HG03521 (cell line): ENCODE measurements at regions not wholly inside any gene's neighbourhood (a gene's known extent, or its start where the extent isn't known, plus 50 kb on each side); places are given as distances from the start of the nearest gene placed in this dataset.
"Not testable (repeated sequence)": the region's sequence is repeated elsewhere in the genome, so short reads cannot be mapped to it uniquely, and the experiment has no call there.

Experiments used
- ATAC-seq: cut with Tn5 transposase; IDR thresholded peaks from one replicate; pipeline ENCODE4 v1.9.1; 2021; ENCODE audit warnings: mild to moderate bottlenecking, moderate library complexity; ENCODE audit not compliant: unreplicated experiment

GRCh38 chr5:71817891-71818290 is 98.8 kb downstream of the CARTPT start:
- no peak for ATAC-seq

DNA sequence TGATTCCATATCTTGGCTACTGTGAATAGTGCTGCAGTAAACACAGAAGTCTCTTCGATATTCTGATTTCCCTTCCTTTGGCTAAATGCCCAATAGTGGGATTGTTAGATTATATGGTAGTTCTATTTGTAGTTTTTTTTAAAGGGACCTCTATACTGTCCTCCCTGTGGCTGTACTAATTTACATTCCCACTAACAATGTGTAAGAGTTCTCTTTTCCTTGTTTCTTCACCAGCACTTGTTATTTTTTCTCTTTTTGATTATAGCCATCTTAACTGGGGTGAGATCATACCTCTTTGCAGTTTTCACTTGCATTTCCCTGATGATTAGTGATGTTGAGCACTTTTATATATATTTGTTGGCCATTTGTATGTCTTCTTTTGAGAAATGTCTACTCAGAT is 102.0 kb downstream of the CARTPT start:
- ATAC-seq = no peak

DNA sequence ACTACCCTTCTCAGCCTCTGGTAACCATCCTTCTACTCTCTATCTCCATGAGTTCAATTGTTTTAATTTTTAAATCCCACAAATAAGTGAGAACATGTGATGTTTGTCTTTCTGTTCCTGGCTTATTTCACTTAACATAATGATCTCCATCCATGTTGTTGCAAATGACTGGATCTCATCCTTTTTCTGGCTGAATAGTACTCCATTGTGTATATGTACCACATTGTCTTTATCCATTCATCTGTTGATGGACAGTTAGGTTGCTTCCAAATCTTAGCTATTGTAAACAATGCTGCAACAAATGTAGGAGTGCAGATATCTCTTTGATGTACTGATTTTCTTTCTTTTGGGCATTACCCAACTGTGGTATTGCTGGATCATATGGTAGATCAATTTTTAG is 103.0 kb downstream of the CARTPT start:
- not testable (repeated sequence) for ATAC-seq

DNA sequence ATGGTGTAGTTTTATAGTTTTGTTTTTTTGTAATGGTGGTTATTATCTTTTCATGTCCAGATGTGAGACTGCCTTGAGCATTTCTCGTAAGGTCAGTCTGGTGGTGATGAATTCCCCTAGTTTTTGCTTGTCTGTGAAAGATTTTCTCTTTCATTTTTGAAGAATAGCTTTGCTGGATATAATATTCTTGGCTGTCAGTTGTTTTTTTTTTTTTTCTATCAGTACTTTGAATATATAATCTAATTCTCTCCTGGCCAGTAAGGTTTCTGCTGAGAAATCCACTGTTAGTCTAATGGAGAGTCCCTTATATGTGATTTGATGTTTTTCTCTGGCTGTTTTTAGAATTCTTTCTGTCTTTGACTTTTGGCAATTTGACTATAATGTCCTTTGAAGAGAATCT is 106.9 kb downstream of the CARTPT start:
- ATAC-seq = no peak

DNA sequence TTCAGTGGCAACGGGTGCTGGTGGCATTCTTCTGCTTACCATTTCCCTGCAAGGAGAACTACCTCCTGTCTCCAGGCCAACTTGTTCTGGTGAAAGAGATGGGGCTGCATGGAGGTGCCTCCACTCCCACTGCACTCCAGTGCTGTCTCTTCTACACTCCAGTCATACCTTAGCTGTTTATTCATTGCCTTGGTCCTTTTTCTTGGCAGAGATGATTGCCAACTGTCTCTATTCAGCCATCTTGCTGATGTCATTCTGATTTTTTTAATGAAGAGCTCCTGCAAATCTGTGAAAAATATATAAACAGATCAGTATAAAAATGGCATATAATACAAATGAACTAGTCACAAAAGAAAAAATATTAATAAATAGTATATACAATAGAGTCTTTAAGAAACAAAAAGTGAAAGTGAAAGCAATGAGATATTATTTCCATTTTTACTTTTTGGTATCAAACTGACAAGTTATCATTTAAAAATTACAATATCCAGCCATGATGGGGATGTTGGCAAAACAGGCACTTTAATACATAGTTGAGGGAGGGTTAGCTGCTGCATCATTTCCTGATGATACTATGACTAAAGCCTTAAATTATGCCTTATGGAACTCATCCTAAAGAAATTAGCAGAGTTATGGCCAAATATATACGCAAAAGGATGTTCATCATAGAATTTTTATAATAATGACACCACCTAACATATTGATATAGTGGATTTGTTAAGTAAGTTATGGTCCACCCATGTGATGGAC is 109.4 kb downstream of the CARTPT start:
- ATAC-seq = no peak

- ATAC-seq = no peak
These were observed 110.1 kb downstream of the CARTPT start for GRCh38 chr5:71829206-71829605.

DNA sequence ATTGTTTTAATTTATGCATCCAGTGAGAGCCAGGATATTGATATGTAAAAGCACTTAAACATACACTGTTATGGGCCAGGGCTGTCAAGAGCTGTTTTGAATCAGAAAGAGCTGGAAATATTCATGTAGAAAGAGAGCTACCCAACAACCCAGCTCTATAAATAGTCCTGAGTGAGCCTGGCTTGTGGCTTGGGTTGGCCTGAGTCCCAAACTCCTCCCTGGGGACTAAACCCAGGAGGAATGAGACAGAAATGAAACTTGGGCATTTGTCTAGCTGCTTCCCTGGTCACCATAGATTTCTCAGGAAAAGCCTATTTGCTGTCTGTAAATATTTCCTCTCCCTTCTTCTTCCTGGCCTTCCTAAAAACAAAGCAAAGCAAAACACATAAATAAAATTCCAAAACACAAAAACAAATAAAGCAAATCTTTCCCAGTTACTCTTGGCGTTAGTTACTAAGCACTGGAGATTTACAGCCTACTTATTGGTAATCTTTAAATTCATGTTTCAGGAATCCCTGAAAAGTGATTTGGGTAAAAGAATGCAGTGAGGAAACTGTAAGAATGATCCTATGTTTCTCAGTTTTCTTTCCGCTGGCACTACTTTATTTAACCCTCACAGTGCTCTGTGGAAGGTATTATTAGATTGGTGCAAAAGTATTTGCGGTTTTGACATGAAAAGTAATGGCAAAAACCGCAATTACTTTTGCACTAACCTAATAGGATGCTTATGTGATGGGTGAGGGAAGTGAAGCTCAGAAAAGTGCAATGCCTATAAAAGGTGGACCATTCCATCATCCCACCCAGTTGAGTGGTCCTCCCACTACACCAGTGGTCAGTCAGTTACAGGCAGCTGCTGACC is 111.8 kb downstream of the CARTPT start:
- no peak for ATAC-seq

- ATAC-seq = no peak
These were observed 114.0 kb downstream of the CARTPT start for GRCh38 chr5:71832812-71833715.

DNA sequence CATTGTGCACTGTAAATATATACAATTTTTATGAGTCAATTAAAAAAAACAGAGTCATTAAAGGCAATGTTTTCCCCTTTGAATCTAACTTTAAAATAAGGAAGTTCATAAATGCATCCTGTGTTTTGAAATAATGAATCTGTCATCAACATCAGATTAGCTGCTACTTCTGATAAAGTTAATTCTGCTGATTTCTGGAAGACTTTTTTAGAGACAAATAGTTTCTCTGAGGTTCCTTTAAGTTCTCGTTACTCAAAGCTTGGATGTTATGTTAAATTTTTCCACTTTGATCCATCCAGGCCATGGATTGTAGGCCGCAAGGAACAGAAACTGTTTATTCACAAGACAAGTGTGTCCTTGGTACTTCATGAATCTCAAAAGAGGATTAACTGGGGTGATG is 115.5 kb downstream of the CARTPT start:
- ATAC-seq = no peak

GRCh38 chr5:71836084-71836483 is 117.0 kb downstream of the CARTPT start:
- no peak for ATAC-seq

- ATAC-seq = no peak
These were observed 117.6 kb downstream of the CARTPT start for GRCh38 chr5:71836559-71837112.

DNA sequence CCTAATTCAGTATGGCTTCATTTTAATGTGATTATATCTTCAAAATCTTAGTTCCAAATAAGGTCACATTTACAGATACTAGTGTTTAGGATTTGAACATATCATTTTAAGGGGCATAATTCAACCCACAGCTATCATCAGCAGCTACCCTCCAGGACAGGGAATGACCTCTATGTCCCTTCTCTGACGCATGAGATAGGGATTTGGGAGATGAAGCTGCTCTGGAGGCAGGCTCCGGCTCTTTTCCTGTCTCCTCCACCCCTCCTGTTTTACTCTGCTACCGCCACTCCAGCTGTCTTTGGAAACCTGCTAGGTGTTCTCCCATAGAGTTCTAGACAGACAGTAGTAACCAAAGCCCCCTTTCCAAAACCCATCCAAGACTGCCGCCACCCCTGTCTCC is 119.2 kb downstream of the CARTPT start:
- no peak for ATAC-seq

GRCh38 chr5:71839096-71839884 is 120.2 kb downstream of the CARTPT start:
- no peak for ATAC-seq

DNA sequence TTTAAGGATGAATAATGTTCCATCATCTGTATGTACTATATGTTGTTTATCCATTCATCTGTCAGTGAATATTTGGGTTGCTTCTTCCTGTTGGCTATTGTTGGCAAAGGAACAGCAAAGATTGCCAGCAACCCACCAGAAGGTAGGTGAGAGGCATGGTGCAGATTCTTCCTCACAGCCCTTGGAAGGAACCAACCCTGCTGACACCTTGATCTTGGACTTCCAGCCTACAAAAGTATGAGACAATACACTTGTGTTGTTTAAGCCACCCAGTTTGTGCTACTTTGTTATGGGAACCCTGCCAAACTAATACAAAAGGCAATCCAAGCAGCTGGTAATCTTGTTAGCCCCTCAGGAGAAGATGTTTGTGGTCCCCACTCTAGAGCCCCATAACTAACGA is 122.0 kb downstream of the CARTPT start:
- ATAC-seq = no peak

DNA sequence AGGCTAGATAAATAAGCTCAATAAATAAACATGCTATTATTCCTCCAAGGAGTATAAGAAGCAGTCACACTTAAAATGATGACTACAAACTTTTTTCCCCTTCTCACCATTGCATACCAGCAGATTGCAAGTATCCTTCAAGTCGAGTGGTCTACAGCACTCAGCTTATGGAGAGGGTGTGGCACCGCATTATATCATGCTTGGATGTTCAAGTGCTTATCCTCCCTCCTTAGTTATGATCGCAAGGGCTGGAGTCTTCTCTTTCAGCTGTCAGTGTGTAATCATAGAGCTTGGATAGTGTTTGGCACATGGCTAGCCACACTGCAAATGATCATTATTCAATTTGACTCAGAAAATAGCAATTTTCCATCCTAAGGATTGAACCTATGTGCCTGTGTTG is 124.0 kb downstream of the CARTPT start:
- ATAC-seq = no peak

DNA sequence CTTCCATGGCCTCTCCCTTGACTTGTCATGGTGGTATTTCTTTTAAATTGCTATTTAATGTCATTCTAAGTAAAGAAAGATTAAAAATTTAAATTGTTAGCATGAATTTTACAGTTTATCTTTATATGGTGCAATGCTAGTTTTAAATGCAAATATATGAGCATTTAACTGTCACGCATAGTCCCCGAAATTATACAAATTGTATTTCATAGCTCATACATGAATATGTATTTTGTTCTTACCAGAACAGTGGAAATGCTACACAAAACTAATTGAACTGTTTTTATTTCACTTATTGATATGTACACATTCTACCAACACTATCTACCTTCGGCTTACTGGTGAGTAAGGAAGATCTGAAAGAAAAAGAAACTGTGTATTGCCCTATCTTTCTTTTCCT is 125.8 kb downstream of the CARTPT start:
- ATAC-seq = no peak

GRCh38 chr5:71859515-71859914 is 140.4 kb downstream of the CARTPT start:
- ATAC-seq = no peak

- no peak for ATAC-seq
These were observed 141.0 kb downstream of the CARTPT start for GRCh38 chr5:71860048-71860447.

DNA sequence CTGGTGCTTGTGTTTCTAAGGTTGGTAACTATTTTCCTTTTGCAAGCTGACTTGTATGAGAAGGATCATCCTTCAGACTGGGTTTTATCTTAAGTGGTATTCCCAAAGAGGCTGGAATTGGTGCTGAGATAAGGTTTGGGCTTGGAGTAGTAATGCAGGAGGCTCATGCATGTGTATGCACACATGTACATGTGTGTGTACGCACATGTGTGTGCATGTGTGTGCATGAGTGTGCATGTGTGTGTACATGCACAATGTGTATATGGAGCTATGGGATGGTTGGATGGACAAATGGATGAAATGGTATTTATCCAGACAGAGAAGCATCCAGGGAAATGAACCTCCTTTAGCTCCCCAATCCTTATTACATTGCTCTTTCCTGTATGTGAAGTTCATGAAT is 142.6 kb downstream of the CARTPT start:
- no peak for ATAC-seq

- ATAC-seq = no peak
These were observed 143.0 kb downstream of the CARTPT start for GRCh38 chr5:71862087-71862486.
